ENCODE measurements at regions not wholly inside any gene's neighbourhood (a gene's known extent, or its start where the extent isn't known, plus 50 kb on each side); places are given as distances from the start of the nearest gene placed in this dataset.

- TF ChIP-seq POLR2A (IDR thresholded peaks at IDR 0.05) (no peak), CTCF (IDR thresholded peaks at IDR 0.05) (no peak)
These were observed 314.5 kb upstream of the RASGEF1B start for GRCh38 chr4:81786063-81786763.
